GM06990 (cell line): ENCODE measurements at regions not wholly inside any gene's neighbourhood (a gene's known extent, or its start where the extent isn't known, plus 50 kb on each side); places are given as distances from the start of the nearest gene placed in this dataset.

Experiments
- DNase-seq: peaks from one replicate; pipeline ENCODE4 v3.0.0-alpha.2; 2011; ENCODE audit not compliant: insufficient read length; ENCODE audit errors: extremely low read depth
- H3K27me3 ChIP-seq: replicated peaks from 2 replicates; pipeline ENCODE4 v1.6.0; 2011; ENCODE audit warnings: low read length; ENCODE audit not compliant: control insufficient read depth, insufficient read depth
- H3K36me3 ChIP-seq: 2 replicates; pipeline ENCODE4 v1.5.1; 2011; ENCODE audit warnings: low read length; ENCODE audit not compliant: control insufficient read depth, insufficient read depth
- H3K4me3 ChIP-seq: replicated peaks from 2 replicates; pipeline ENCODE4 v1.5.1; 2011; ENCODE audit warnings: low read depth, mild to moderate bottlenecking, control low read depth, low read length
- CTCF ChIP-seq: IDR thresholded peaks from 2 replicates; pipeline ENCODE4 v1.5.1; 2011; ENCODE audit warnings: low read length, control low read depth, mild to moderate bottlenecking, inconsistent platforms; ENCODE audit not compliant: insufficient read depth, poor library complexity, severe bottlenecking

GRCh38 chr20:52483382-52483781 is 291.8 kb upstream of the ZFP64 start:
- DNase-seq = no peak
- Histone ChIP-seq H3K36me3 (no peaks in the 10 kb centered on the region), H3K27me3 (no peaks in the 10 kb centered on the region), H3K4me3 (no peak overlapping the region)
- TF ChIP-seq CTCF = no peak

- no peak for DNase-seq
- Histone ChIP-seq H3K4me3 (no peak overlapping the region), H3K27me3 (no peaks in the 10 kb centered on the region), H3K36me3 (no peaks in the 10 kb centered on the region)
- no peak for TF ChIP-seq CTCF
Observed at GRCh38 chr20:52482044-52482443, 290.5 kb upstream of the ZFP64 start.

GRCh38 chr20:52481443-52481842 is 289.9 kb upstream of the ZFP64 start:
- Histone ChIP-seq H3K36me3 (no peaks in the 10 kb centered on the region), H3K4me3 (no peak overlapping the region), H3K27me3 (no peaks in the 10 kb centered on the region)
- no peak for TF ChIP-seq CTCF
- no peak for DNase-seq

GRCh38 chr20:52476074-52476750 is 284.6 kb upstream of the ZFP64 start:
- no peaks in the 10 kb centered on the region for H3K36me3 ChIP-seq
- TF ChIP-seq CTCF = no peak
- no peaks in the 10 kb centered on the region for H3K27me3 ChIP-seq
- DNase-seq = no peak
- no peak overlapping the region for H3K4me3 ChIP-seq

GRCh38 chr20:52473186-52473585 is 281.6 kb upstream of the ZFP64 start:
- Histone ChIP-seq H3K4me3 (no peak overlapping the region), H3K36me3 (no peaks in the 10 kb centered on the region), H3K27me3 (no peaks in the 10 kb centered on the region)
- no peak for TF ChIP-seq CTCF
- DNase-seq = no peak

GRCh38 chr20:52470561-52470960 is 279.0 kb upstream of the ZFP64 start:
- Histone ChIP-seq H3K36me3 (no peaks in the 10 kb centered on the region), H3K4me3 (no peak overlapping the region), H3K27me3 (no peaks in the 10 kb centered on the region)
- TF ChIP-seq CTCF = no peak
- DNase-seq = no peak
